IPS DF 19.7 (cell line): ENCODE measurements at regions not wholly inside any gene's neighbourhood (a gene's known extent, or its start where the extent isn't known, plus 50 kb on each side); places are given as distances from the start of the nearest gene placed in this dataset.

Experiments used
- DNase-seq: peaks from one replicate; pipeline ENCODE4 v3.0.0-alpha.2; 2013; ENCODE audit warnings: low read depth, low spot score

DNA sequence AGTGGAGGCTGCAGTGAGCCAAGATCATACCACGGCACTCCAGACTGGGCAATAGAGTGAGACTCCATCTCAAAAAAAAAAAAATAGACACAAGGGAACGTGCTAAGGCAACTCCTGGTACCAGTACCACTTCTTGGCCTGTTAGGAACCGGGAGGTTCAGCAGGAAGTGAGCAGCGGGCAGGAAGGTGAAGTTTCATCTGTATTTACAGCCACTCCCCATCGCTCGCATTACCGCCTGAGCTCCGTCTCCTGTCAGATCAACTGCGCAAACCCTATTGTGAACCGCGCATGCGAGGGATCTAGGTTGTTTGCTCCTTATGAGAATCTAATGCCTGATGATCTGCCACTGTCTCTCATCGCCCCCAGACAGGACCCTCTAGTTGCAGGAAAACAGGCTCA, 69.9 kb upstream of the FOXK1 start:
- DNase-seq = no peak

DNA sequence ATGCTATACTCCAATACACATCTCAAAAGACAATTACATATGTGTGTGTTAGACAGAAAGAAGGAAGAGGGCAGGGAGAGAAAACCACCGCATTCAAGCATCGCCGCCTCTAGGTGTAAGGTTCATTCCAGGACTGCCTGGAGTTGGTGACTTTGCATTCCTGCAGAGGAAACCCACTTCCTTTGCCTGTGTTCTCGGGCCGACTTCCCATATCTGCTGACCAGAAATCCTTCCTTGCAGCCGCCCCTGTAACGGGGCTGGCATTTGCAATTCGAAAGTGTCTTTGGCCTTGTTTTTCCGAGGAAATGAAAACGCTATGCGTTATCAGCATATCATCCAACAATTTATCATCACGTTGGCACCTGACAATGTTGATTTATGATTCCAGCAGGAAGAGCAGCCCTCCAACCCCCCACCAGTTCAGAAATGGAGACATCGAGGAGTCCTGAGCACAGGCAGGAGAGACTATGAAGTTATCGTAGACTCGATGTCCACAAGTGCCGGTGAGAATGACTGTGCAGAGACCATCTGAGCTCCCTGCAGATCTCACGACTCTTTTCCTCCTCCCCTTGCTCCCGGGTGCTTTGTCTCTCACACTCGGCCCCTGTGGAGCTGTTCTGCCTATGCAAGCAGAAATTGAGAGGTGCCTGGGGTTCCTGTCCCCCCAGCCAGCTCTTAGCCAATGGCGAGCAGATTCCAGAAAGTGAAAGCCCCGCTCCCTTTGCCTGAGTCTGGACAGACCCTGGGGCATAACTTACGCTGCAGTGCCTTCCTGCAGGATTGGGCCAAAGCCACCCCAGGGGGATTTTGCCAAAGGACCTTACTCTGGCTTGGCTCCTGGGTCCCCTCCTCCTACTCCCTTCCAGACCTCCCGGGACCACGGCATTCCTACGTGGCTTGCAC, 68.9 kb upstream of the FOXK1 start:
- DNase-seq = no peak

- DNase-seq = no peak
Measured at GRCh38 chr7:4613846-4614548, 68.1 kb upstream of the FOXK1 start.

DNA sequence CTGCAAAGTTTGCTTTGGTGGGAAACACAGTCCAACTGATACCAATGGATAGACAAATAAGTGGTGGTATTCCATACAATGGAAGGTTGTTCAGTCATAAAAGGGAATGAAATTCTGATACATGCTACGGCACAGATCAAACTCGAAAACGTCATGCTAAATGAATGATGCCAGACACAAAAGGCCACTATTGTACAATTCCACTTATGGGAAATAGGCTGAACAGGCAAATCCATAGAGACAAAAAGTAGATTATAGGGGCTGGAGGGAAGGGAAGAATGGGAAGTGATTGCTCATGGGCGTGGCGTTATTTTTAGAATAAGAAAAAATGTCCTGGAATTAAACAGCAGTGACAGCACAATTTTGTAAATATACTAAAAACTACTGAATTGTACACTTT, 66.0 kb upstream of the FOXK1 start:
- DNase-seq = no peak

- no peak for DNase-seq
Measured at GRCh38 chr7:4621396-4621795, 60.7 kb upstream of the FOXK1 start.

DNA sequence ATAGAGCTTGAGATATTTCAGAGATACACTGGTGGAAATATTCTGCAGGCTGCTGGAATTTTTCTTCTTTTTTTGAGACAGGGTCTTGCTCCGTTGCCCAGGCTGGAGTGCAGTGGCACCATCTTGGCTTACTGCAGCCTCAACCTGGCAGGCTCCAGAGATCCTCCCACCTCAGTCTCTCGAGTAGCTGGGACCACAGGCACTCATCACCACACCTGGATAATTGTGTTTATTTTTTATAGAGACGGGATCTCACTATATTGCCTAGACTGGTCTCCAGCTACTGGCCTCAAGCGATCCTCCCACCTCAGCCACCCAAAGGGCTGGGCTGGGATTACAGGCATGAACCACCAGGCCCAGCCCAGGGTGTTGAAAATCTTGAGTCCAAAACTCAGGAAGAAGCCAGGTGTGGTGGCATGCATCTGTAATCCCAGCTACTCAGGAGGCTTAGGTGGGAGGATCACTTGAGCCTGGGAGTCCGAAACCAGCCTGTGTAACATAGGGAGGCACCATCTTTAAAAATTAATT, 55.7 kb upstream of the FOXK1 start:
- no peak for DNase-seq

DNA sequence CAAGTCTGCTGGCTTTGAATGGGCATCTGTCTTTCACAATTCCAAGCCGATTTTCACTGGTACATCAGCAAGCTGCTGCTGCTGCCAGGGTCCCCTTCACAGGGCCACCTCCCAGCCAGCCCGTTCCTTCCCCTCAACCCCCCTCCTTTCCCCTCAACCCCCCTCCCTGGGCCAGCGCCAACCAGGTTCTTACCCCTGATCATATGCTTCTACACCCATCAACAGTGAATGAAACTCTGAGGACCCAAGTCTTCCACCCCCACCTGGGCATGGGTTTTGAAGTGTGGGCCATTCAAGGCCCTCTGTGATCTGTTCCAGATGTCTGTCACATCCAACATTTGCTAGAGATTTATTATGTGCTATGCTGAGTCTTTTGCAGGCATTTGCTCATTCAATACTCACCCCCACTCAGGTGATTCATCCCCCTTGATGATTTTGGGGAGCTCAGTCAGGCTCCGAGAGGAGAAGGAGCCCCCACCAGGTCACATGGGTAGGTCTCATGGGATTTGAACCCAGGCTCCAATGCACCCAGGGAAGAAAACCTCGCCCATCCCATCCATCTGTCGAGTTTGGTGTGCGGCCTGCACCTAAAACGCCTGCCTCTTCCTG, 52.7 kb upstream of the FOXK1 start:
- DNase-seq = no peak

- no peak for DNase-seq
Measured at GRCh38 chr7:4631380-4632179, 50.5 kb upstream of the FOXK1 start.
